Activated naive CD4-positive, alpha-beta T cell (primary cell): ENCODE measurements at regions not wholly inside any gene's neighbourhood (a gene's known extent, or its start where the extent isn't known, plus 50 kb on each side); places are given as distances from the start of the nearest gene placed in this dataset.
"Not testable (repeated sequence)": the region's sequence is repeated elsewhere in the genome, so short reads cannot be mapped to it uniquely, and the experiment has no call there.

Experiments
- DNase-seq, 4 experiments: peaks; one replicate each; lab custom pipeline; 2025; lab: John Stamatoyannopoulos, UW

GRCh38 chr11:33463059-33463458 lies 205.9 kb downstream of the HIPK3 start:
- no peak for DNase-seq

- no peak for DNase-seq
Observed at GRCh38 chr11:33461369-33462125, 204.4 kb downstream of the HIPK3 start.

GRCh38 chr11:33457948-33458347 lies 200.8 kb downstream of the HIPK3 start:
- DNase-seq, result no peak

GRCh38 chr11:33455867-33456463 lies 198.8 kb downstream of the HIPK3 start:
- no peak for DNase-seq

- DNase-seq, result no peak
Observed at GRCh38 chr11:33454264-33454663, 197.1 kb downstream of the HIPK3 start.

GRCh38 chr11:33452836-33453624 lies 195.8 kb downstream of the HIPK3 start:
- no peak for DNase-seq

- no peak for DNase-seq
Observed at GRCh38 chr11:33451364-33451763, 194.2 kb downstream of the HIPK3 start.

GRCh38 chr11:33449798-33450197 lies 192.6 kb downstream of the HIPK3 start:
- no peak for DNase-seq

GRCh38 chr11:33448461-33449130 lies 191.4 kb downstream of the HIPK3 start:
- DNase-seq, result no peak

GRCh38 chr11:33445761-33446161 lies 188.6 kb downstream of the HIPK3 start:
- no peak for DNase-seq

GRCh38 chr11:33444835-33445594 lies 187.8 kb downstream of the HIPK3 start:
- no peak for DNase-seq

- DNase-seq, result no peak
Observed at GRCh38 chr11:33443684-33444083, 186.5 kb downstream of the HIPK3 start.

GRCh38 chr11:33438301-33438700 lies 181.1 kb downstream of the HIPK3 start:
- no peak for DNase-seq

- DNase-seq, result no peak
Observed at GRCh38 chr11:33437529-33437928, 180.3 kb downstream of the HIPK3 start.

- no peak for DNase-seq
Observed at GRCh38 chr11:33435216-33435615, 178.0 kb downstream of the HIPK3 start.

GRCh38 chr11:33434294-33434693 lies 177.1 kb downstream of the HIPK3 start:
- DNase-seq, result no peak

- not testable (repeated sequence) for DNase-seq
Observed at GRCh38 chr11:33428435-33428834, 171.3 kb downstream of the HIPK3 start.

GRCh38 chr11:33420959-33421566 lies 163.9 kb downstream of the HIPK3 start:
- no peak for DNase-seq

- no peak for DNase-seq
Observed at GRCh38 chr11:33419924-33420323, 162.7 kb downstream of the HIPK3 start.

GRCh38 chr11:33417121-33417520 lies 159.9 kb downstream of the HIPK3 start:
- no peak for DNase-seq

- DNase-seq, result no peak
Observed at GRCh38 chr11:33413301-33413700, 156.1 kb downstream of the HIPK3 start.
